Tibial nerve (tissue), 4 donors: ENCODE measurements at regions not wholly inside any gene's neighbourhood (a gene's known extent, or its start where the extent isn't known, plus 50 kb on each side); places are given as distances from the start of the nearest gene placed in this dataset.

ENCODE experiments used
- DNase-seq, 2 donors: peaks; one replicate each; pipeline ENCODE4 v3.0.0-alpha.2; 2019; ENCODE audit warnings: low spot score in 2 of 2
- H3K27ac ChIP-seq, 4 donors: fragments of 200-600 bp; sonication (generic) in 3 of 4; one replicate each; pipeline ENCODE4 v1.5.1; 2017 to 2019; ENCODE audit warnings: mild to moderate bottlenecking in 1 of 4
- H3K27me3 ChIP-seq, 2 donors: fragments of 200-600 bp; sonication (generic) in 1 of 2; one replicate each; pipeline versions ENCODE4 v1.5.1 to v1.6.0; 2017 to 2019
- H3K36me3 ChIP-seq, 3 donors: fragments of 200-600 bp; sonication (generic); one replicate each; pipeline ENCODE4 v1.5.1; 2018 to 2019
- H3K4me1 ChIP-seq, 4 donors: fragments of 200-600 bp; sonication (generic) in 3 of 4; one replicate each; pipeline ENCODE4 v1.5.1; 2017 to 2019
- H3K4me3 ChIP-seq, 4 donors: fragments of 200-600 bp; sonication (generic) in 3 of 4; one replicate each; pipeline ENCODE4 v1.5.1; 2017 to 2019; ENCODE audit warnings: mild to moderate bottlenecking in 1 of 4, moderate library complexity in 1 of 4
- H3K9me3 ChIP-seq, 4 donors: fragments of 200-600 bp; sonication (generic) in 3 of 4; one replicate each; pipeline ENCODE4 v1.5.1; 2017 to 2019
- CTCF ChIP-seq, 5 experiments: fragments of 200-600 bp in 3 of 5; fragments of 450-650 bp in 2 of 5; sonication (generic) in 3 of 5; IDR thresholded peaks; one replicate each; pipeline ENCODE4 v1.5.1; 2016 to 2019; ENCODE audit warnings: antibody characterized with exemption in 5 of 5, mild to moderate bottlenecking in 3 of 5, moderate library complexity in 2 of 5
- EP300 ChIP-seq, 2 donors: sonication (generic); formaldehyde crosslinking; IDR thresholded peaks; one replicate each; pipeline ENCODE4 v1.6.1; 2017; ENCODE audit warnings: antibody characterized with exemption in 2 of 2, mild to moderate bottlenecking in 1 of 2
- POLR2A ChIP-seq, 2 donors: fragments of 450-650 bp; IDR thresholded peaks; one replicate each; pipeline ENCODE4 v1.6.1; 2017; ENCODE audit warnings: antibody characterized with exemption in 2 of 2, mild to moderate bottlenecking in 2 of 2, moderate library complexity in 2 of 2
- WGBS, 2 donors: methylation state at CpG; one replicate each; pipeline ENCODE4 v1.1.5; 2018; 5-methylcytosine and 5-hydroxymethylcytosine counted together

GRCh38 chr3:156620901-156621300 is 53.5 kb upstream of the TIPARP start:
- no peak for DNase-seq
- H3K27ac ChIP-seq, result no peak overlapping the region
- H3K36me3 ChIP-seq, result no peaks in the 10 kb centered on the region
- 83 to 89% methylated on average over 5 of the region's 5 CpGs for WGBS, 2 donors
- no peak overlapping the region for H3K4me3 ChIP-seq
- TF ChIP-seq EP300 (IDR thresholded peaks at IDR 0.05) (no peak), CTCF (IDR thresholded peaks at IDR 0.05) (no peak), POLR2A (IDR thresholded peaks at IDR 0.05) (no peak)
- no peaks in the 10 kb centered on the region for H3K27me3 ChIP-seq
- no peaks in the 10 kb centered on the region for H3K4me1 ChIP-seq
- no peaks in the 10 kb centered on the region for H3K9me3 ChIP-seq

DNA sequence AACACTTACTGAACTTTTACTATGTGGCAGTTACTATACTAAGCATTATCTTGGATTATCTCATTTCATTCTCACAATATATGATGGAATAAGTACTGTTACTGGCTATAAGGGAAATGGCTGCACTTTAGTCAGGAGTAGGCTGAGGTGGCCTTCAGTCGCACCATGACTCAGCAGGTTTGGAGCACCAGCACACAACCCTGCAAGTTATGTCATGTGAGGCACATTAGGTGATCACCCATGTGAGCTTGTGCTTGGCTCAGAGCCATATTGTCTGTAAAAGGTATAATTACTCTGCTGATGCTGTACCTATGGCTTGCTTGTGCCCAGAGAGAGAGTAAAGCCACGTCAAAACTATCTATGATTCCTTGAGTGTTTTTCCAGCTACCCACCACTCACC is 54.1 kb upstream of the TIPARP start:
- Histone ChIP-seq H3K27ac (no peak overlapping the region), H3K36me3 (no peaks in the 10 kb centered on the region), H3K9me3 (no peaks in the 10 kb centered on the region), H3K4me1 (no peaks in the 10 kb centered on the region), H3K4me3 (no peak overlapping the region), H3K27me3 (no peaks in the 10 kb centered on the region)
- WGBS, 2 donors, result 77 to 96% methylated on average over 2 of the region's 2 CpGs
- DNase-seq, result no peak
- TF ChIP-seq CTCF (IDR thresholded peaks at IDR 0.05) (no peak), EP300 (IDR thresholded peaks at IDR 0.05) (no peak), POLR2A (IDR thresholded peaks at IDR 0.05) (no peak)

GRCh38 chr3:156619376-156619775 is 55.0 kb upstream of the TIPARP start:
- WGBS, 2 donors, result 51 to 54% methylated on average over 2 of the region's 2 CpGs
- no peak overlapping the region for H3K4me3 ChIP-seq
- H3K27me3 ChIP-seq, result no peaks in the 10 kb centered on the region
- TF ChIP-seq CTCF (IDR thresholded peaks at IDR 0.05) (no peak), EP300 (IDR thresholded peaks at IDR 0.05) (no peak), POLR2A (IDR thresholded peaks at IDR 0.05) (no peak)
- no peaks in the 10 kb centered on the region for H3K36me3 ChIP-seq
- H3K4me1 ChIP-seq, result no peaks in the 10 kb centered on the region
- DNase-seq, result no peak
- no peak overlapping the region for H3K27ac ChIP-seq
- no peaks in the 10 kb centered on the region for H3K9me3 ChIP-seq

DNA sequence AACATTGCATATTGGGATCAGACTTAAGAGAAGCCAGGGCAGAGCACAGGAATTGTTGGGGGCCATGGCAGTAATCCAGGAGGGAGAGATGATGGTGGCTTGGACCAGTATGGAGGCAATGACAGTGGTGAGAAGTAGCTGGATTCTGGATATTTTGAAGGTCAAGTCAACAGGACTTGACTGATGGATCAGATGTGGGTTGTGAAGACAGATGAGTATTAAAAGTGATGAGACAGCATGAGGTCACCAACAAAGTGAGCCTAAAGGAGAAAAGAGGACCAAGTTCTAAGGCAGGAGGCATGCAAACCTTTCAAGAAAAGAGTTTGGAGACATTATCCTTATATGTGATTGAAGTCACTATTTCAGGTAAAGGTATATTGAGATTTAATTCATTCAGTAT is 56.6 kb upstream of the TIPARP start:
- Histone ChIP-seq H3K4me1 (no peaks in the 10 kb centered on the region), H3K36me3 (no peaks in the 10 kb centered on the region), H3K27me3 (no peaks in the 10 kb centered on the region), H3K4me3 (no peak overlapping the region), H3K27ac (no peak overlapping the region), H3K9me3 (no peaks in the 10 kb centered on the region)
- TF ChIP-seq POLR2A (IDR thresholded peaks at IDR 0.05), result no peak
- DNase-seq, result no peak

DNA sequence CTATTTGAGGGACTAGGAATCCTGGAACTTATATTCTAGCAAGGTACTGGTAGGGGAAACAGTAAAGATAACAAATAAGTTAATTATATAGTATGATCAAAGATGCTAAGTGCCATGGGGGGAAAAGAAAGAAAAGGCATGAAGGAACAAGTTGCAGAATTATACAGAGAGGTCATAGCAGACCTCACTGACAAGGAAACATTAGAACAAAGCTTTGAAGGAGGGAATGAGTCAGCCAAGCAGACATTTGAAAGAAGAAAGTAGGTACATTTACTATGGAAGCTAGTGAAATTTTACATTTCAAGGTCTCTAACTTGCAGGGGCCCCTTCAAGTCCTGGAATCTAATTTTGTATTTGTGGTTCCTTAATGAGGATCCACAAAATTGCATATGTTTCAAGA is 57.2 kb upstream of the TIPARP start:
- Histone ChIP-seq H3K27ac (no peak overlapping the region), H3K4me3 (no peak overlapping the region), H3K27me3 (no peaks in the 10 kb centered on the region), H3K36me3 (no peaks in the 10 kb centered on the region), H3K4me1 (no peaks in the 10 kb centered on the region), H3K9me3 (no peaks in the 10 kb centered on the region)
- TF ChIP-seq EP300 (IDR thresholded peaks at IDR 0.05), result no peak
- no peak for TF ChIP-seq POLR2A (IDR thresholded peaks at IDR 0.05)
- no peak for TF ChIP-seq CTCF (IDR thresholded peaks at IDR 0.05)
- no peak for DNase-seq

- peak in 1 of 2 donors; percentile 26 for TF ChIP-seq EP300 (IDR thresholded peaks at IDR 0.05)
- no peak for TF ChIP-seq CTCF (IDR thresholded peaks at IDR 0.05)
- H3K4me1 ChIP-seq, result no peaks in the 10 kb centered on the region
- H3K27ac ChIP-seq, result no peak overlapping the region
- no peak for DNase-seq
- WGBS, 2 donors, result 19 to 50% methylated on average over 1 of the region's 1 CpG
- H3K36me3 ChIP-seq, result no peaks in the 10 kb centered on the region
- H3K9me3 ChIP-seq, result no peaks in the 10 kb centered on the region
- H3K4me3 ChIP-seq, result no peak overlapping the region
- no peaks in the 10 kb centered on the region for H3K27me3 ChIP-seq
Observed at GRCh38 chr3:156615592-156616173, 58.7 kb upstream of the TIPARP start.
